Spinal cord (tissue), 9 donors: ENCODE measurements at regions not wholly inside any gene's neighbourhood (a gene's known extent, or its start where the extent isn't known, plus 50 kb on each side); places are given as distances from the start of the nearest gene placed in this dataset.

Experiments used
- DNase-seq, 6 donors: peaks; one replicate each; pipeline versions ENCODE4 v3.0.0 to v3.0.0-alpha.2; 2013 to 2015; ENCODE audit warnings: low spot score in 6 of 6, low read depth in 4 of 6
- H3K27ac ChIP-seq: one replicate; pipeline ENCODE4 v1.5.1; 2013; ENCODE audit warnings: low read depth, low read length, control low read depth
- H3K27me3 ChIP-seq: one replicate; pipeline ENCODE4 v1.6.1; 2013; ENCODE audit warnings: low read length; ENCODE audit not compliant: control insufficient read depth, insufficient read depth
- H3K36me3 ChIP-seq: one replicate; pipeline ENCODE4 v1.6.1; 2013; ENCODE audit warnings: low read length; ENCODE audit not compliant: control insufficient read depth, insufficient read depth
- H3K4me1 ChIP-seq: one replicate; pipeline ENCODE4 v1.6.1; 2013; ENCODE audit warnings: low read length; ENCODE audit not compliant: control insufficient read depth, insufficient read depth
- H3K4me3 ChIP-seq: one replicate; pipeline ENCODE4 v1.5.1; 2013; ENCODE audit warnings: low read depth, low read length, control low read depth
- H3K9me3 ChIP-seq: one replicate; pipeline ENCODE4 v1.6.1; 2013; ENCODE audit warnings: low read length; ENCODE audit not compliant: control insufficient read depth, insufficient read depth
- whole genome bisulfite sequencing: methylation state at CpG from one replicate; pipeline ENCODE4 v1.1.5; 2013; ENCODE audit warnings: missing lambda C conversion rate; ENCODE audit not compliant: insufficient coverage; 5-methylcytosine and 5-hydroxymethylcytosine counted together
- donor health status: healthy.

- Histone ChIP-seq H3K27ac (no peak overlapping the region), H3K36me3 (no peaks in the 10 kb centered on the region), H3K9me3 (no peaks in the 10 kb centered on the region), H3K4me3 (no peak overlapping the region), H3K27me3 (no peaks in the 10 kb centered on the region), H3K4me1 (no peaks in the 10 kb centered on the region)
- no CpG with 5 or more reads among the region's 3 CpGs for WGBS
- DNase-seq = peak in 2 of 6 donors; percentile 37 to 80
Measured at GRCh38 chr16:59701963-59702930, 968.1 kb upstream of the GOT2 start.

GRCh38 chr16:59699786-59700185 is 965.7 kb upstream of the GOT2 start:
- WGBS = no CpG with 5 or more reads among the region's 1 CpG
- no peaks in the 10 kb centered on the region for H3K9me3 ChIP-seq
- H3K27me3 ChIP-seq = no peaks in the 10 kb centered on the region

GRCh38 chr16:59698346-59699020 is 964.4 kb upstream of the GOT2 start:
- Histone ChIP-seq H3K4me3 (no peak overlapping the region), H3K36me3 (no peaks in the 10 kb centered on the region), H3K27me3 (no peaks in the 10 kb centered on the region), H3K4me1 (no peaks in the 10 kb centered on the region), H3K9me3 (no peaks in the 10 kb centered on the region), H3K27ac (no peak overlapping the region)
- DNase-seq = peak in 3 of 6 donors; percentile 5 to 71 (median 25)
- no CpG with 5 or more reads among the region's 3 CpGs for WGBS

More at GRCh38 chr16:59699786-59700185, 965.7 kb upstream of the GOT2 start:
- H3K4me1 ChIP-seq = no peaks in the 10 kb centered on the region
- no peak overlapping the region for H3K27ac ChIP-seq
- DNase-seq = no peak
- no peak overlapping the region for H3K4me3 ChIP-seq
- no peaks in the 10 kb centered on the region for H3K36me3 ChIP-seq

GRCh38 chr16:59697761-59698160 is 963.6 kb upstream of the GOT2 start:
- H3K27me3 ChIP-seq = no peaks in the 10 kb centered on the region
- WGBS = no CpG with 5 or more reads among the region's 1 CpG
- no peak for DNase-seq
- H3K27ac ChIP-seq = no peak overlapping the region
- H3K4me1 ChIP-seq = no peaks in the 10 kb centered on the region
- no peaks in the 10 kb centered on the region for H3K9me3 ChIP-seq
- no peak overlapping the region for H3K4me3 ChIP-seq
- H3K36me3 ChIP-seq = no peaks in the 10 kb centered on the region

- no peaks in the 10 kb centered on the region for H3K9me3 ChIP-seq
- no peak for DNase-seq
- no CpG with 5 or more reads among the region's 5 CpGs for WGBS
Measured at GRCh38 chr16:59697236-59697635, 963.1 kb upstream of the GOT2 start.

GRCh38 chr16:59696495-59696894 is 962.4 kb upstream of the GOT2 start:
- no CpG with 5 or more reads among the region's 2 CpGs for WGBS
- H3K27me3 ChIP-seq = no peaks in the 10 kb centered on the region
- no peaks in the 10 kb centered on the region for H3K36me3 ChIP-seq
- no peak for DNase-seq
- H3K9me3 ChIP-seq = no peaks in the 10 kb centered on the region
- no peak overlapping the region for H3K4me3 ChIP-seq
- H3K4me1 ChIP-seq = no peaks in the 10 kb centered on the region
- no peak overlapping the region for H3K27ac ChIP-seq

More at GRCh38 chr16:59697236-59697635, 963.1 kb upstream of the GOT2 start:
- Histone ChIP-seq H3K4me1 (no peaks in the 10 kb centered on the region), H3K27me3 (no peaks in the 10 kb centered on the region), H3K4me3 (no peak overlapping the region), H3K27ac (no peak overlapping the region), H3K36me3 (no peaks in the 10 kb centered on the region)

- Histone ChIP-seq H3K27me3 (no peaks in the 10 kb centered on the region), H3K4me1 (no peaks in the 10 kb centered on the region), H3K27ac (no peak overlapping the region), H3K4me3 (no peak overlapping the region), H3K9me3 (peaks cover 3% of the 10 kb centered on the region), H3K36me3 (no peaks in the 10 kb centered on the region)
- 58% methylated on average over 3 of the region's 3 CpGs for WGBS
- no peak for DNase-seq
Measured at GRCh38 chr16:59690216-59690615, 956.1 kb upstream of the GOT2 start.

- Histone ChIP-seq H3K4me3 (no peak overlapping the region), H3K36me3 (no peaks in the 10 kb centered on the region), H3K27ac (no peak overlapping the region), H3K27me3 (no peaks in the 10 kb centered on the region), H3K9me3 (peaks cover 3% of the 10 kb centered on the region), H3K4me1 (no peaks in the 10 kb centered on the region)
- DNase-seq = no peak
Measured at GRCh38 chr16:59688006-59688405, 953.9 kb upstream of the GOT2 start.

- peaks cover 3% of the 10 kb centered on the region for H3K9me3 ChIP-seq
- DNase-seq = no peak
- no peaks in the 10 kb centered on the region for H3K27me3 ChIP-seq
- WGBS = 86% methylated on average over 1 of the region's 2 CpGs
- H3K4me3 ChIP-seq = no peak overlapping the region
- H3K4me1 ChIP-seq = no peaks in the 10 kb centered on the region
- H3K36me3 ChIP-seq = no peaks in the 10 kb centered on the region
- no peak overlapping the region for H3K27ac ChIP-seq
Measured at GRCh38 chr16:59686405-59686804, 952.3 kb upstream of the GOT2 start.

GRCh38 chr16:59684911-59685310 is 950.8 kb upstream of the GOT2 start:
- H3K4me1 ChIP-seq = no peaks in the 10 kb centered on the region
- no peak overlapping the region for H3K4me3 ChIP-seq
- no peaks in the 10 kb centered on the region for H3K27me3 ChIP-seq
- no peak overlapping the region for H3K27ac ChIP-seq
- H3K9me3 ChIP-seq = peaks cover 3% of the 10 kb centered on the region
- no peaks in the 10 kb centered on the region for H3K36me3 ChIP-seq
- DNase-seq = no peak
